Effector CD4-positive, alpha-beta T cell (primary cell): ENCODE measurements at regions not wholly inside any gene's neighbourhood (a gene's known extent, or its start where the extent isn't known, plus 50 kb on each side); places are given as distances from the start of the nearest gene placed in this dataset.

Source experiments
- DNase-seq: peaks from one replicate; pipeline ENCODE4 v3.0.0-alpha.2; 2020

- no peak for DNase-seq
Observed at GRCh38 chr10:113292086-113292485, 260.8 kb upstream of the HABP2 start.

GRCh38 chr10:113292743-113293142 is 260.1 kb upstream of the HABP2 start:
- DNase-seq: no peak

GRCh38 chr10:113293167-113293566 is 259.7 kb upstream of the HABP2 start:
- DNase-seq: no peak

- no peak for DNase-seq
Observed at GRCh38 chr10:113294868-113295267, 258.0 kb upstream of the HABP2 start.

GRCh38 chr10:113297226-113297625 is 255.6 kb upstream of the HABP2 start:
- DNase-seq: no peak

- no peak for DNase-seq
Observed at GRCh38 chr10:113298616-113299015, 254.2 kb upstream of the HABP2 start.

GRCh38 chr10:113300201-113300600 is 252.7 kb upstream of the HABP2 start:
- DNase-seq: no peak

GRCh38 chr10:113300617-113301016 is 252.2 kb upstream of the HABP2 start:
- no peak for DNase-seq

- DNase-seq: no peak
Observed at GRCh38 chr10:113301342-113301984, 251.4 kb upstream of the HABP2 start.

- DNase-seq: no peak
Observed at GRCh38 chr10:113302062-113302461, 250.8 kb upstream of the HABP2 start.

- no peak for DNase-seq
Observed at GRCh38 chr10:113303544-113304146, 249.2 kb upstream of the HABP2 start.

- DNase-seq: no peak
Observed at GRCh38 chr10:113304726-113305125, 248.1 kb upstream of the HABP2 start.

- no peak for DNase-seq
Observed at GRCh38 chr10:113305871-113306270, 247.0 kb upstream of the HABP2 start.

GRCh38 chr10:113309791-113310190 is 243.1 kb upstream of the HABP2 start:
- no peak for DNase-seq

GRCh38 chr10:113310347-113310746 is 242.5 kb upstream of the HABP2 start:
- no peak for DNase-seq

- no peak for DNase-seq
Observed at GRCh38 chr10:113313048-113313602, 239.7 kb upstream of the HABP2 start.

GRCh38 chr10:113313722-113314121 is 239.1 kb upstream of the HABP2 start:
- DNase-seq: no peak

GRCh38 chr10:113316506-113316905 is 236.3 kb upstream of the HABP2 start:
- no peak for DNase-seq

- DNase-seq: no peak
Observed at GRCh38 chr10:113317489-113317888, 235.4 kb upstream of the HABP2 start.

GRCh38 chr10:113319479-113319878 is 233.4 kb upstream of the HABP2 start:
- DNase-seq: no peak

GRCh38 chr10:113320211-113320610 is 232.6 kb upstream of the HABP2 start:
- DNase-seq: no peak

- DNase-seq: no peak
Observed at GRCh38 chr10:113320987-113321386, 231.9 kb upstream of the HABP2 start.

- no peak for DNase-seq
Observed at GRCh38 chr10:113322843-113323242, 230.0 kb upstream of the HABP2 start.

- DNase-seq: no peak
Observed at GRCh38 chr10:113323985-113324384, 228.9 kb upstream of the HABP2 start.
